Heart right ventricle (tissue), 16 donors: ENCODE measurements at regions not wholly inside any gene's neighbourhood (a gene's known extent, or its start where the extent isn't known, plus 50 kb on each side); places are given as distances from the start of the nearest gene placed in this dataset.

Experiments
- ATAC-seq, 8 donors: fragments of 200-7000 bp; cut with Tn5 transposase; one replicate each; pipeline ENCODE4 v1.9.1; 2020; ENCODE audit warnings: mild to moderate bottlenecking in 8 of 8, moderate library complexity in 8 of 8, moderate number of reproducible peaks in 1 of 8
- DNase-seq, 2 donors: peaks; one replicate each; pipeline ENCODE4 v3.0.0-alpha.2; 2020
- H3K27ac ChIP-seq, 10 donors: fragments of 200-600 bp; sonication (generic) in 2 of 10; one replicate each; pipeline versions ENCODE4 v1.5.0 to v1.8.0; 2020 to 2022; ENCODE audit warnings: mild to moderate bottlenecking in 3 of 10
- H3K27me3 ChIP-seq, 7 donors: fragments of 200-600 bp; one replicate each; pipeline ENCODE4 v1.8.0; 2021 to 2022; ENCODE audit warnings: mild to moderate bottlenecking in 2 of 7
- H3K36me3 ChIP-seq, 9 donors: fragments of 200-600 bp; sonication (generic) in 1 of 9; one replicate each; pipeline versions ENCODE4 v1.5.0 to v1.8.0; 2020 to 2022; ENCODE audit warnings: mild to moderate bottlenecking in 2 of 9
- H3K4me1 ChIP-seq, 9 donors: fragments of 200-600 bp; sonication (generic) in 1 of 9; one replicate each; pipeline versions ENCODE4 v1.5.0 to v1.8.0; 2020 to 2022; ENCODE audit warnings: mild to moderate bottlenecking in 4 of 9
- H3K4me3 ChIP-seq, 10 donors: fragments of 200-600 bp; sonication (generic) in 2 of 10; one replicate each; pipeline versions ENCODE4 v1.5.0 to v1.8.0; 2020 to 2022; ENCODE audit warnings: mild to moderate bottlenecking in 7 of 10, moderate library complexity in 2 of 10
- H3K9me3 ChIP-seq, 11 donors: fragments of 200-600 bp in 10 of 11; sonication (generic) in 2 of 11; one replicate each; pipeline versions ENCODE4 v1.5.0 to v1.8.0; 2013 to 2022; ENCODE audit warnings: mild to moderate bottlenecking in 2 of 11, control low read depth in 1 of 11, moderate library complexity in 1 of 11
- CTCF ChIP-seq, 9 donors: fragments of 200-600 bp; sonication (generic) in 2 of 9; IDR thresholded peaks; one replicate each; pipeline versions ENCODE4 v1.5.0 to v1.8.0; 2021 to 2022; ENCODE audit warnings: antibody characterized with exemption in 9 of 9, mild to moderate bottlenecking in 5 of 9, moderate library complexity in 1 of 9
- WGBS, 2 donors: extraction: QIAGEN DNeasy Blood & Tissue Kit; methylation state at CpG; one replicate each; pipeline ENCODE4 v1.1.7; 2013; ENCODE audit warnings: inconsistent platforms in 1 of 2; 5-methylcytosine and 5-hydroxymethylcytosine counted together
- intact Hi-C, 10 donors: fragments of 100-400 bp; cut with DNase I; formaldehyde crosslinking; loops; one replicate each; pipeline versions ENCODE4 v1.11.1 to v1.14.2; 2022
- donor health status: Arrhythmogenic right ventricular cardiomyopathy.
- donor health status: ischemic (EF 13 %, LVEDD 7.1; RV severe dilation, severe dysfunction).
- donor health status: healthy with polysubstance abuse.
- donor health status: DM: no; HTN: yes; CAD: no.
- donor health status: DM: no; HTN: no; CAD: no.
- donor health status: ischemic (EF 25% LVEDD 6.9; RV normal size, moderate dysfunction).
- donor health status: ischemic (EF 25% LVEDD 5.7; RV mildly dilated, moderate dysfunction).
- donor health status: healthy.
- donor health status: DM: yes; HTN: yes; CAD: no.
- donor health status: Ischemic cardiomyopathy.
- donor health status: ischemic (EF 35%, LVEDD 5.7; RV mildly dilated, moderate dysfunction).
- donor health status: nonischemic (EF 11% LVEDD 7.7; RV severe dilation, severe dysfunction).
- donor health status: DM: yes; HTN: yes; CAD: no.
- donor health status: PGD.
- donor health status: ischemic (EF 29% LVEDD 5.4; RV normal size, mild dysfunction).
- donor health status: nonischemic (EF 23%, LVEDD 6.1; RV moderate dilation, normal function).

- peaks cover 0 to 8% (median 1%) of the 10 kb centered on the region in 11 donors for H3K9me3 ChIP-seq
- no peak overlapping the region for H3K27ac ChIP-seq
- no peak for DNase-seq
- intact Hi-C loops = no loop called here
- no peaks in the 10 kb centered on the region for H3K36me3 ChIP-seq
- TF ChIP-seq CTCF (IDR thresholded peaks at IDR 0.05) = no peak
- whole genome bisulfite sequencing, 2 donors = 32 to 35% methylated on average over 1 of the region's 1 CpG
- no peaks in the 10 kb centered on the region for H3K4me1 ChIP-seq
- no peak overlapping the region for H3K4me3 ChIP-seq
- no peak for ATAC-seq
- peaks cover 0 to 17% (median 6%) of the 10 kb centered on the region in 7 donors for H3K27me3 ChIP-seq
Observed at GRCh38 chr2:75415731-75416130, 145.0 kb downstream of the EVA1A start.

- Histone ChIP-seq H3K27me3 (peaks cover 0 to 17% (median 6%) of the 10 kb centered on the region in 7 donors), H3K4me1 (no peaks in the 10 kb centered on the region), H3K27ac (no peak overlapping the region), H3K4me3 (no peak overlapping the region), H3K36me3 (no peaks in the 10 kb centered on the region), H3K9me3 (peaks cover 0 to 13% (median 4%) of the 10 kb centered on the region in 11 donors)
- TF ChIP-seq CTCF (IDR thresholded peaks at IDR 0.05) = no peak
- 84 to 90% methylated on average over 4 of the region's 4 CpGs for WGBS, 2 donors
- DNase-seq = no peak
- ATAC-seq = no peak
- intact Hi-C loops = no loop called here
Observed at GRCh38 chr2:75415111-75415626, 145.6 kb downstream of the EVA1A start.

- H3K4me3 ChIP-seq = no peak overlapping the region
- peaks cover 0 to 19% (median 4%) of the 10 kb centered on the region in 11 donors for H3K9me3 ChIP-seq
- ATAC-seq (no peak), DNase-seq (no peak)
- peaks cover 0 to 33% (median 7%) of the 10 kb centered on the region in 7 donors for H3K27me3 ChIP-seq
- intact Hi-C loops = no loop called here
- H3K36me3 ChIP-seq = no peaks in the 10 kb centered on the region
- no peak overlapping the region for H3K27ac ChIP-seq
- no peaks in the 10 kb centered on the region for H3K4me1 ChIP-seq
- no peak for TF ChIP-seq CTCF (IDR thresholded peaks at IDR 0.05)
- WGBS, 2 donors = 39 to 42% methylated on average over 2 of the region's 2 CpGs
Observed at GRCh38 chr2:75411574-75411973, 149.2 kb downstream of the EVA1A start.

GRCh38 chr2:75410702-75411101 lies 150.0 kb downstream of the EVA1A start:
- Histone ChIP-seq H3K27ac (no peak overlapping the region), H3K4me1 (no peaks in the 10 kb centered on the region), H3K9me3 (peaks cover 0 to 19% (median 4%) of the 10 kb centered on the region in 11 donors), H3K36me3 (no peaks in the 10 kb centered on the region), H3K27me3 (peaks cover 0 to 41% (median 15%) of the 10 kb centered on the region in 7 donors), H3K4me3 (no peak overlapping the region)
- no peak for DNase-seq
- ATAC-seq = no peak
- intact Hi-C loops = no loop called here
- no peak for TF ChIP-seq CTCF (IDR thresholded peaks at IDR 0.05)
